GM18502 (cell line): ENCODE measurements at regions not wholly inside any gene's neighbourhood (a gene's known extent, or its start where the extent isn't known, plus 50 kb on each side); places are given as distances from the start of the nearest gene placed in this dataset.

Experiments used
- ATAC-seq: cut with Tn5 transposase; IDR thresholded peaks from one replicate; pipeline ENCODE4 v1.9.1; 2021; ENCODE audit warnings: mild to moderate bottlenecking; ENCODE audit not compliant: unreplicated experiment, poor library complexity

DNA sequence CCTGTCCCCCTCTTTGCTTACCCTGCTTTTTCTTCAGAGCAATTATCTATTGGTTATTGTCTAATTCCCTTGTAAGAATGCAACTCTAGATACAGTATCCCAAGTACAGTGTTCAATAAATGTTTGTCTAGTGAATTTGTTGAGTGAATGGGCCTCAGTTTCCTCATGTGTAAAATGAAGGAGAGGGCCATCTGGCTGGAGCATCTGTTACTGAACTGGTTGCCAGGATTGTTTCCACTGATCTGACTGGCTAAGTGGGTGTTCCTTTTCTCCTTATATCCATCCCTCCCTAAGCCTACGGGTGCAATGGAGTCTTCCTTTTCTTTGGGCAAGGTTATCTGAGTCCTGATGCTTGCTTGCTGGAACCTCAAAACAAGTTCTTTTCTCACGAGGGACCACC is 185.2 kb upstream of the RPS6KA3 start:
- no peak for ATAC-seq

DNA sequence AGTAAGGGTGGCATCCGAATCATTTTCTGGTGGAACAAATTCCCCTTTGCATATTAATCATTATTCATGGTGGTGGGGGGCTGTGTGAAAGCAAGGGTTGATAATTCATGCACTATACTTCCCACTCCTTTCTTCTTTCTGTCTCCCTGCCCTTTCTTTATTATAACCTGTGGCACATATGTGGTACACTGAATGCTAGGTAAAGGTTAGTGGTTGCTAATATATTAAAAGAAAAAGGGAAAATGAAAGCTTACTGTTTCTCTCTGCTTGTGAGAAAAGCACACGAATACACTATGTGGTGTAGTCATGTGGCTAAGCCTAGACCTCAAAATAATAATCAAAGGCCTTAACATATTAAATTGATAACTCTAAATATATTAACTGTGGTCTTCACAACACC is 178.4 kb upstream of the RPS6KA3 start:
- ATAC-seq = peak; percentile 53

DNA sequence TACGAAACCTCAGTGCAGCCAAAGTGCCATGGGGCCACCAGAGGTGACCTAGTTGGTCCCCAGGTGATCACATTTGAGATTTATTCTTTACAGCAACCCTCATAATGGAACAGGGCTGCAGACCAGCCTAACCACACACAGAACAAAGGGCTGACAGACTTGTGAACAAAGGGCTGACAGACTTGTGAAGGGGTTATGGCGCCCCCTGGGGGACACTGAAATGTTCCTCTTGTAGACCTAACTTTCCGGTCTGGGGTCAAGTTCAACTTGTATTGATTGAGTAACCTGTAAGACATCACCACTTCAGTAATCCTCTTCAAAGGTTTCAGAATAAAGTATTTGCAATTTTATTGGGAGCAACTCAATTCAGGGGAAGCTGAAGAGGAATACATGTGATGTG is 175.9 kb upstream of the RPS6KA3 start:
- peak; percentile 83 for ATAC-seq

DNA sequence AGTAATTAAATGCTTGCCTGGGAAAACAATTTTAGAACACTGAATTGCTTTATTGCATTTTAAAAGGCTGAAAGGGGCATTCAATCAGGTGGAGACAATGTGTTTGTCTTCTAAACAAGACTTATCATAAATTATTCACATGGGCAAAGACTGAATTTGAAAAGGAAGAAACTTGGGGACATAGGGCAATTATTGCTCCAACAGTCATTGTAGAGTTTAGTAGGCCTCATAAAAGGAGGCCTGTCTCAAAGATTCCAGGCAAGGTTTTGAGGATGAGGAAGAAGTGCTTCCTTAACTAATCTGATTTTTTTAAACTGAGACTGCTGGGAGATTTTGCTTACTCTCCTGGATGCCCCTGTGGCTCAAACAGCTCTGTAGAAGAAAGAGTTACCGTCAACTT is 174.4 kb upstream of the RPS6KA3 start:
- ATAC-seq = no peak

DNA sequence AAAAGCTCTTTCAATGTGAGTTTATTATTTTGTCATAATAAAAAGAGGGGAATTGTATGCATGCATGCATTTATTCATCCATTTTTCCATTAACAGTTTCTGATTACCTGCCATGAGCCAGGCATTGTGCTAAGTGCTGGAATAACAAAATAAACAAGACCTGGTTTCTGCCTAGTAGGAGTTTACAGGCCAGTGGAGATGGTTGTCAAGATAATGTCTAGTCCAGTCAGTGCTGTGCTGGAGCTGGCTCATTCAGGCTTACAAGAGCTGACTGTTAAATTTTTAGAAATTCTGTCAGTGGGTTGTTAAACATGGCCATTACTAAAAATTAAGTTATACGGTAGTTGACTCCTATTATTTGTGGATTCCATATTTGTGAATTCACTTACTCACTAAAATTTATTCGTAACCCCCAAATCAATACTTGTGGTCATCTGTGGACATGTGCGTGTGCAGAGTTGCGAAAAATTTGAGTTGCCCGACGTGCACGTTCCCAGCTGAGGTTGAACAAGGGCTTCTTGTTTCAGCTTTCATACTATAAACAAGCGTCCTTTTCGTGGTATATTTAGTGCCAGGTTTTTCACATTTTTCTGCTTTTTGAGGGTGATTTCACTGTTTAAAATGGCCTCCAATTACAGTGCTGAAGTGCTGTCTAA is 172.3 kb upstream of the RPS6KA3 start:
- no peak for ATAC-seq

DNA sequence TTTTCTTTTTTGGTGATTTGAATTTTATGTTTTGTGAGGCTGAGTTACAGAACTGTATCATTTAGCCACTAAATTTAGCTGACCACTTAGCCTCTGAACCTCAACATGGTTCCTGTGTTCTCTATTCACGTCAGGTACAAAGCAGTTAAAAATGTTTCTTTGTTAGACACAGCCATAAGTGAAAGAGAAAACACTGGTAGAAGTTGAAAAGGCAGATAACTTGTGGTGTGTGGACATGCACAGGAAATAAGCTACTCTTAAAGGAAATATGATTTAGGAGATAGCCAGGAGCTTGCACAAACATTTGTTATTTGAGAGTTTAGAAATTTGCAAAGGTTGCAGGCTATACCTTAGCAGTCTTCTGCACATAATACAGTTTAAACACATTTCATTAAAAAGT is 171.0 kb upstream of the RPS6KA3 start:
- peak; percentile 60 for ATAC-seq

DNA sequence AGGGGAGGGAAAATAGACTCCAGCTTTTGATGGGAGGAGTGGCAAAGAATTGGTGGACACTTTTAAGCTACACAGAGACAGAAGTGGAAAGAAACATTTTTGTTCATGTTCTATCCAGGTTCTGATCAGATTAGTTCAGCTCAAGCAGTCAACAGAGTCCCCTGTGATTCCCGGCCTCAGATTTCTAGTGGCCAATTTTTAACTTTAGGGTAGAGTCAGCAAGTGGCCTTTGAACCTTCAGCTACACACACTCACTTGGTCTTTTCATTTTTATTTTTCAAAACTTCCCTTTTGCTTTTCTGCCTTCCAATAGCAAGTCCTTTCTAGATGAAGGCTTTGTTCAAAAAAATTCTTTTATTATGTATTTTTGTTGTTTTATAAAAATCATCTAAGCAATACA is 169.2 kb upstream of the RPS6KA3 start:
- no peak for ATAC-seq

DNA sequence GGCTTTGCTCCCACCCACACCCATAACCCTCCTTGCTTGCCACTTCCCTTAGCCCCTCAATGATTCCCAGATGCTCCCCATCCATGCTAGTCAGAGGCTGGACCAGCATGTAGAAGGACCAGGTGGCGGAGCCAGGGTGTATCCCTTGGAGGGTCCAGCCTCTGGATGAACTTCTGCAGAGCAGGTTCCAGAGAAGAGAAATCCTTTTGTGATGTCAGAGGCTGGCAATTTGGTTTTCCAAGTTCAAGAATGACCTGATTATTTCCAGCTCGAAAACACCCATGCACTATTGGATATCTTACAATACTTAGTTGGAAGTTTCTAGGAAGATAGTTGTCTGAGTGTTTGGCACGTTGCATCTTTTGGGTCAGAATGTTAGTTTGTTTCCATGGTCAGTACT is 168.3 kb upstream of the RPS6KA3 start:
- ATAC-seq = no peak

DNA sequence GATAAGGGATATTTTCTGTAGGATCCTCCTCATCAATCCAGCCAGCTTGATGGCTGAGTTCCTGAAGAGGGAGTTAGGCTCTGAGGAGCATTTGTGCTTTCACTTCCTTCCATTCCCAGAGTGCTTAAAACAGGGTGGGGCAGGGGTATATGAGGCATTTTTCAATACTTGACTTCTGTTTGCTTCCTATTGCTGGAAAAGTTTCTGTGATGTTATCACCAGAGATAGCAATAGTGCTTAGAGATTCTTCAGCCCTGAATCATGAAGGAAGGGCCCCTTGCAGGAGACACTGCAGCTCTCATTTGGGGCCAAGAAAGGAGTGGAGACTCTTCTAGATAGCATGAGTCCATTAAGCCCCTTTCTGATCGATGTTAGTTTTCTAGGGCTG is 166.7 kb upstream of the RPS6KA3 start:
- peak; percentile 16 for ATAC-seq

DNA sequence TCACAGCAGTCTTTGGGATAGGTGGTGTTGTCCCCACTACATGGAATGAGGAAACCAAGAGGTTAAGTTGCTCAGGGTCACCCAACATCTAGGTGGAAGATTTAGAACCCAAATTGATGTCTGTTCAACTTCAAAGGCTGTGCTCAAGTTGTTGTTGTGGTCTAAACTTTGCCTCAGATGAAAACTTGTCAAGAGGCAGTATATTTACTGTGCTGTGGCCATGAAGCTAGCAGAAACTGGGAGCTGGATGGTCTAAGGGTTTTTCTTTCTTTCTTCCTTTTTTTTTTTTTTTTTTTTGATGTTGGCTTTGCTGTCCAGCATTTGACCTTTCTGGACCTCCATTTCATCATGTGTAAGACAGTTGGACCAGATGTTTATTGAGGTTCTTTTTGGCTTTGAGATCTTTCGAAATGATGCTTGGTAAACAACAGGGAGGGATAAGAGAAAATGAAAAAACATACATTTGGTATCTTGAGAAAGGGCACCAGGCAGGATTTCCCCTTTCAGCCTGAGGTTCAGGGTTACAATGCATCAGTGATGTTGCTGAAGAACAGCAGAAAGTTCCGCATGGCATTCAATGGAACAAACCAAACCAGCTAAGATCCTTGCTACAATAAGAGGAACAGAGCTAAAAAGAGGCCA is 166.2 kb upstream of the RPS6KA3 start:
- ATAC-seq = peak; percentile 74

DNA sequence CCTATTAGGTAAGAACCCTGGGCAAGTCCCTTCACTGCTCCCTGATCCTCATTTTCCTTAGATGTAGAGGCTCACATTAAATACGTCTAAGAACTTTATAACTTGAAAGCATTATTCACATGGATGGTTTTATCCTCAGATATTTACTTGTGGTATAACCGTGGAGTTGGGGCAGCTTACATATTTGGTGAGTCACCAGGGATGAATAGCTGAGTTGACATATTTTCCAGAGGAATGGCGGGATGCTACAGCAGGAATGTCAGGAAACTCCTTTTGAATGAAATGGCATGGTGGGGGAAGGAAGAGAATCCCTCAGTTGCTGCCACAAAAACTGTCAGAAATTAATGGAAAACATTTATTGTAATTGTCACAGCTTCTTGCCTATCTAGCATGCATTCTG is 165.3 kb upstream of the RPS6KA3 start:
- ATAC-seq = no peak

DNA sequence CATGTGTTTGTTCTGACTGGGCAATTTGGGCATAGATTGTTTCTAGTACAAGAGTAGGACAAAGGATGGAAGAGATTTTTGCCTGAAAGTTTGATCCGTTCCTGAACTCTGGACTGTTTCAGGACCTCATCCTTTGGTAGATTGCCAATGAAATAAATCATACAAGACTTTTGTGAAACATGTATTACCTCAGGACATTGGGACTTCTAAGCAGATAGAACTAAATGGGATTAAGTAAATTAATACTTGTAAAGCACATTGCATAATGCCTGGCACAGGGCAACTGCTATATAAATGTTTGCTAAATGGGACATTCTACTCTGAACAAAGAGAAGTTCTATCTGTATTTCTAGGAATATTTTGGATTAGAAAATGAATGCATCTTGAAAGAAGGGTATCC is 164.8 kb upstream of the RPS6KA3 start:
- no peak for ATAC-seq

DNA sequence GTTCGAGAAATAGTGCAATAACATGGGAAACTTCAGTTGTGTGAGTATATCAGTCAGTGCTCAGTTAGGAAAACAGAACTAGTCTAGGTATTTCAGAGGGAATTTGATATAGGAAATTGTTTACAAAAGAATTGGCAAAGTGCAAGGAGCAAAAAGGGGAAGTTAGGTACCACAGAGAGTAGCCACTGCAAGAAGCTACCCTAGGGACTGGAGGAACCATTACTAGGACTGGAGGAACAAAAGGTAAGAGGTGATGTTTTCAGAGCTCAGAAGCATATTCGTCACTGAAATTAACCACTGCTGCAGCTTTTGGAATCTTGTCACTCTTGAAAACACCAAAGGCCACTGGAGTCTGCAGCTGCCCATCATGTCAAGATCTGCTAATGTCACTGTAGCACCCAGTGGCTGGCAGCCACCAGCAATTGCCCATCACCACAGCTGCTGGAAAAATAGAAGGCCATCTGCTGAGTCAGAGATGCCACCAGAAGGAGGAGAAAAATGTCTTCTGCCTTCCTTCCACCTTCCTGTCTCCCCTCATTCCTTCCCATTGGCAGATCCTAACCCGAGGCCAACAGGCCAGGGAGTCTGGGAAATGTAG is 160.6 kb upstream of the RPS6KA3 start:
- peak; percentile 78 for ATAC-seq

DNA sequence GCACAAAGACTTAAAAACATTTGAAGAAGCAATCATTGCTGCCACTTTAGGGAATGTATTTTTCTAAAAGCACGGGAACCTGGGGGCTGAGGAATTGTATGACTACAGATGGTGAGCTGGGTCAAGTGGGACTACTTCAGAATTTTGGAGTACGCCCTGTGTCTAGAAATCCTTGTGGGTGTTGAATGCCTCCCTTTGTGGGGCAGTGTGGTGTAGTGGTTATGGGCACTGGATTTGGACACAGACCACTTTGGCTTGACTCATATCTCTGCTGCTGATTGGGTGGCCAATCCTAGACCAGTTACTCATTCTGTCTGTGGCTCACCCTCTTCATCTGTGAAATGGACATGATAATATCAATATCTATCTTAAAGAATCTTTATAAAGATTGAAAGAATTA is 155.0 kb upstream of the RPS6KA3 start:
- no peak for ATAC-seq

DNA sequence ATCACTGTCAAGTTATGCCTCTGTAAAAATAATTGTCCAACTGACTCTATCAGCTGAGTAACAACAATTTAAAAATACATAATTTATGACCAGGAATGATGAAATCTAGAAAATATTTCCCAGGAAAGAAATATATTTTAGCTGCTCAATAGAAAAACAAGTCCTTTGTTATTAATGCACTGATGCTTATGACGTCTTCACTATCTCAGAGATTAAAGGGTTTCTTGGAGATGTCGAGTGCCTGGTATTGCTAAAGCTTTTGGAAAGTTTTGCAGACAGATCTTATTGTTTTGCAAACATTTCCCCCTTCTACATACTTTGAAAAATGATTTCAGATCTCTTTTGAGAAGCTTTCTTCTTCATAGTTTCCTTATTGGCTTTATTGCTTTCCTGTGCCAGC is 154.6 kb upstream of the RPS6KA3 start:
- ATAC-seq = no peak

DNA sequence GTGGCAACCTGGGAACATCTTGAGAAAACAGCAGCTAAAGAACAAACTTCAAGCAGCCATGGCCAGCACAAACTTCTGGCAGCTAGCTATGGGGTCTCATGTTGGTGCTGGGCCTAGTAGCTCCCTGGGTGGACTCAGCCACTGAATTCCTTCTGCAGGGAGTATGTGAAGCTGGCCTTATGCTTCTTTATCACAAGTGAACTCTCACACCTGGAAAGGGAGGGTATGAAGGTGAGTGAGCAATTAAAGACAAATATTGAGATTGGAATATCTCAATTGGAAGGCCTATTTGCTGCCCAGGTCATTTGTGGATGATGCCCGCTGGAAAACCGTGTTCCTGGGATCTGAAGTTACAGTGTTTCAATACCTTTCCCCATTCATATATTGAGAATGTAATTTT is 153.3 kb upstream of the RPS6KA3 start:
- ATAC-seq = no peak

DNA sequence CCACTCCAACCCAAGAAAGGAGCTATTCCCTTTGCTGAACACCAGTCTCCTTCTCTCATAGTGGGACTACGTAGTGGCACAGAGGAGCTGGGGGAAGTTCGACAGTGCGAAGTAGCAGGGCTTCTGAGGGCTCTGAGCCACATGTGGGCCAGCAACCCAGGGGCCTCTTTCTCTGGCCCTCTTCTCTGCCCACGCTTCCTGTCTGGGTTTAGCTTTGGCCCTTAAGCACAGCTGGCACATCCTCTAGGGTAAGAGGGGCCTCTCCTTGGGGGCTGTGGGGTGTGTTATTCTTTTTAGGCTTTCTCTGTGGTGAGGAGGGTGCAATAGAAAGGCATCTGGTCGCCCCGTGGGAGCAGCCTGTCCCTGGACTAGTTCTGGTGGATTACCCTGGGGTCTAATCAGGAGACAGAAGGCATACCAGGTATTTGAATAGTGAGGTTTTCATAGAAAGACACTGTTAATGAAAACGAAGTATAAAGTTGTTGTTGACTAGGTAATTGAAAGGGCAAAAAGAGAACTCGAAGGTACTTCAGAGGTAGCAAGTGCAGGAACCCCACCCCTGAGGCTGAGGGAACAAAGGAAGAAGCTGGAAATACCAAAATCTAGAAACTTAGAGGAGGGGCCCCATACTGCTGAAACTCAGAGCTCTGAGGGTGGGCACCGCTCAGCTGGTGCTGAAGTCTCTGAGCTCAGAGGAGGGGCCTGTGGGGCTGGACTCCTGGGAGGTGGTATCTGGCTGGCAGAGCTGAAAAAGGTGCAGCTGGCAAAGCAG is 151.9 kb upstream of the RPS6KA3 start:
- peak; percentile 86 for ATAC-seq

DNA sequence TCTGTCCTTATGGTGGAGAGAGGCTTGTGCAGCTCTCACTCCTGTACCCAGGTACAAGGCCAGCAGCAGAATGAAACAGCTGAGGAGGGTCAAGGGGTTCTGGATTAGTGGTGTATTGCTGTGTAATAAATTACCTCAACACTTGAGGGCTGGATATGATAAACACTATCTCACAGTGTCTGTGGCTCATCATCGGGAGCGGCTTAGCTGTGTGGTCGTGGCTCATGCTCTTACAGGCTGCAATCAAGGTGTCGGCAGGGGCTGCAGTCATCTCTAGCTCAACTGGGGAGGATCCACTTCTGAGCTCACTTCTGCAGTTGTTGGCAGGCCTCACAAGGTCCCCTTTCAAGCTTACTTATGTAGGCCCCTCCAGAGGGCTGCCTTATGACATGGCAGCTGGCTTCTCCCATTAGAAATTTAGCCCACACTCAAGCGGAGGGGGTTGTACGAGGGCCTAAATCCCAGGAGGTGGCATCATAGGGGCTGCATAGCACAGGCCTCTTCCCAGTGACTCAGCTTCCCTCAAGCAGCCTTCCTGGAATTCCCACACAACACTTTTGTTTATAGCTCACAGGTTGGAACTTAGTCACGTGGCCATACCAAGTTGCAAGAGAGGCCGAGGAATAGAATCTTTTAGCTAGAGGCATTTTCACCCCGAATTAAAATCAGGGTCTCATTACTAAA is 148.2 kb upstream of the RPS6KA3 start:
- no peak for ATAC-seq

DNA sequence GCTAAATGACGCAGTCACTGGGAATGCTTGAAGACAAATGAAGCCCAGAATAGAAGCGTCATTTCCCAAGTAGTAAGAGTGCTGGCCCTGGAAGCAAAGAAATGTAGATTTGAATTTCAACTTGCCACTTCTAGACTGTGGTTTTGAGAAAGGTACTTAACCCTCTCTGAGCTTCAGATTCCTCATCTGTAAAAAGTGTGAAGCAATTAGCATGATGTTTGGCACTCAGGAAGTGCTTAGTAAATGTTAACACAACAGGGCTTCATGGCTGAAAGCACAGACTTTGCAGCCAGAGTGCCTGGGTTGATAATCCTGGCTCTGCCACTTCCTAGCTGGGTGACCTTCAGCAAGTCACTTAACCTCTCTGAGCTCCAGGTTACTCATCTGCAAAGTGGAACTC is 147.4 kb upstream of the RPS6KA3 start:
- no peak for ATAC-seq

DNA sequence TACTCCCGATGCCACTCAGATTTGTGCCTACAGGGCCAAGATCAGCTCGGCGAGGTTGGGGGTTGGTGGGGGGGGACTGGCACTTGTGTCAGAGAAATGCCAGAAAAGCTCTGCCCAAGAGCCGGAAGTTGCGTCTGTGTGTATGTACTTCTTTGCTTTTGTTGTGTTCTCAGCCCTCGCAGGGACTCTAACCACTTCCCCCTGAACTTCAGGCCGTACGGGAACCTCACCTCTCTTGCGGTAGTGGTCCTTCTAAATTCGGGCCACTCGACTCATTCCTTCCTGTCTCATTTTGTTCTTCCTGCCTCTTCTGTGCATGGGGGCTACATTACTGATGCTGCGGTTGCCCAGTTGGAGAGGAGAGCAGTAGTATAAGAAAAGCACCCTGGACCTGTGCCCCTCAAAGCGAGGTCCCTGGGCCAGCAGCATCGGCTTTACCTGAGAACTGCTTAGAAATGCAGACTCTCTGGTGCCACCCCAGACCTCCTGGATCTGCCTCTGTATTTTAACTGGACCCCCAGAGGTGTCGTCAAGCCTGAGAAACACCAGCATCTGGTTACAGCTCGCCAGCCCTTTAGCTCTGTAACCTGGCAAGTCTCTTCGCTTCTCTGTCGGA is 146.3 kb upstream of the RPS6KA3 start:
- ATAC-seq = peak; percentile 83
